Esophagus squamous epithelium (tissue), 4 donors: ENCODE measurements at regions not wholly inside any gene's neighbourhood (a gene's known extent, or its start where the extent isn't known, plus 50 kb on each side); places are given as distances from the start of the nearest gene placed in this dataset.

Experiments
- CTCF ChIP-seq, 6 experiments: fragments of 450-650 bp in 4 of 6; fragments of 200-600 bp in 2 of 6; sonication (generic) in 2 of 6; IDR thresholded peaks; one replicate each; pipeline ENCODE4 v1.5.1; 2016 to 2019; ENCODE audit warnings: antibody characterized with exemption in 6 of 6, mild to moderate bottlenecking in 4 of 6, moderate library complexity in 4 of 6
- POLR2A ChIP-seq, 4 donors: fragments of 450-650 bp; IDR thresholded peaks; one replicate each; pipeline ENCODE4 v1.6.1; 2017; ENCODE audit warnings: antibody characterized with exemption in 4 of 4, mild to moderate bottlenecking in 4 of 4, moderate library complexity in 3 of 4

GRCh38 chr20:52076164-52076563 lies 115.4 kb downstream of the ZFP64 start:
- TF ChIP-seq CTCF (IDR thresholded peaks at IDR 0.05) (no peak), POLR2A (IDR thresholded peaks at IDR 0.05) (no peak)
